ENCODE measurements at regions not wholly inside any gene's neighbourhood (a gene's known extent, or its start where the extent isn't known, plus 50 kb on each side); places are given as distances from the start of the nearest gene placed in this dataset.
A peak's percentile ranks its signal among the peaks of the same experiment; 100 is the strongest.
"Not testable (repeated sequence)": the region's sequence is repeated elsewhere in the genome, so short reads cannot be mapped to it uniquely, and the experiment has no call there.

DNA sequence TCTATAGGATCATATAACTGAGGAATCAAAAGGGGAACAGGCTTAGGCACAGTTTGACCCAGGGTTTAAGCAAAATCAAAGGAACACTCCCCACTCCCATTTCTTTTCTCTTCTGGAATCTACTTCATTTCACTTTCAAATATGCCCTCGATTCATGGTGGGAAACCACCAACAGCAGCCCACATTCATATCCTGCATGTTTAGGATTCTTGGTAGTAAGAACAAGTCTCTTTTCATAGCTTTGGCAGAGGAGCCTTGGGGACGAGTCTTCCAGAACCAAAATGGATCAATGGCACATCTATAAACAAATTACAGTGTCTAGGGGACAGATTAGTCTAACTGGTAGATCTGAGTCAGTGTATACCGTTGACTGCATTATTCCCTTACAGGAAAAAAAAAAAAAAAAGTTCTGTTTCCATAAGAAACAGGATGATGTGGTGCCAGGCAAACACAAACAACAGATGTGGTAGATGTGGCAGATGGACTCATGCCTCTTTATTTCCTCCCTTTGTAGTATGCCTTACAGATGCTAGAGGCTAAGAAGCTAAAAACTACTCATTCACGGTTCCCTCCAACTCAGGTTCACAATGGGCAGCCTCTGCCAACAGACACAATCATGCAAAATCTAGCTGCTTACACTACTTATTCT lies 578.3 kb upstream of the ADAMTS9 start:
- H3K9me3 ChIP-seq (ENCODE audit: low read depth), result no peaks in the 10 kb centered on the region
- H3K36me3 ChIP-seq, result no peaks in the 10 kb centered on the region
- TF ChIP-seq, protein P1, sequence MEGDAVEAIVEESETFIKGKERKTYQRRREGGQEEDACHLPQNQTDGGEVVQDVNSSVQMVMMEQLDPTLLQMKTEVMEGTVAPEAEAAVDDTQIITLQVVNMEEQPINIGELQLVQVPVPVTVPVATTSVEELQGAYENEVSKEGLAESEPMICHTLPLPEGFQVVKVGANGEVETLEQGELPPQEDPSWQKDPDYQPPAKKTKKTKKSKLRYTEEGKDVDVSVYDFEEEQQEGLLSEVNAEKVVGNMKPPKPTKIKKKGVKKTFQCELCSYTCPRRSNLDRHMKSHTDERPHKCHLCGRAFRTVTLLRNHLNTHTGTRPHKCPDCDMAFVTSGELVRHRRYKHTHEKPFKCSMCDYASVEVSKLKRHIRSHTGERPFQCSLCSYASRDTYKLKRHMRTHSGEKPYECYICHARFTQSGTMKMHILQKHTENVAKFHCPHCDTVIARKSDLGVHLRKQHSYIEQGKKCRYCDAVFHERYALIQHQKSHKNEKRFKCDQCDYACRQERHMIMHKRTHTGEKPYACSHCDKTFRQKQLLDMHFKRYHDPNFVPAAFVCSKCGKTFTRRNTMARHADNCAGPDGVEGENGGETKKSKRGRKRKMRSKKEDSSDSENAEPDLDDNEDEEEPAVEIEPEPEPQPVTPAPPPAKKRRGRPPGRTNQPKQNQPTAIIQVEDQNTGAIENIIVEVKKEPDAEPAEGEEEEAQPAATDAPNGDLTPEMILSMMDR (IDR thresholded peaks at IDR 0.05; ENCODE audit: low read depth, low read length), result no peak
- H3K27ac ChIP-seq, result no peak overlapping the region
- DNase-seq (ENCODE audit: low read depth in 1 of 2, low spot score in 1 of 2), result no peak
- H3K4me3 ChIP-seq, result no peak overlapping the region
- H3K27me3 ChIP-seq, result no peaks in the 10 kb centered on the region
- no peaks in the 10 kb centered on the region for H3K4me1 ChIP-seq (ENCODE audit: low read depth)

DNA sequence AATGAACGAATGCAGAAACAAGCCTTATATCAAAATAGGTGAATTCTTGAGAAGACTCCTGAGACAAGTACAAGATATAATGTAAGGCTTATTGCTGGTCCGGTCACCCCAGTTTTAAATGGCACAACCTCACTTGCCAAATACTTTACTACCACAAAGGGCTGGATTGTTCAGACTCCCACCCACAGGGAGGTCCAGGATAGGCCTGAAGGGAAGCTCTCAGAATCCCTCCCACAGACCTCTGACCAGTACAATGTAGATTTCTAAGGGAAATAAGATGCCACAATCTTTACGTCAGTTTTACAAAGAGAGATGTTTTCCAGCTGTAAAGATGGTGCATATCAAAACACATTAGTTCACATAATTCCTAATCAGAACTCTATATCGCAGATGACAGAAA lies 577.7 kb upstream of the ADAMTS9 start:
- Histone ChIP-seq H3K27ac (no peak overlapping the region), H3K27me3 (no peaks in the 10 kb centered on the region), H3K36me3 (no peaks in the 10 kb centered on the region), H3K4me1 (ENCODE audit: low read depth) (no peaks in the 10 kb centered on the region), H3K4me3 (no peak overlapping the region), H3K9me3 (ENCODE audit: low read depth) (no peaks in the 10 kb centered on the region)
- DNase-seq (ENCODE audit: low read depth in 1 of 2, low spot score in 1 of 2), result peak in 1 of 2 donors; percentile 4
- TF ChIP-seq, protein P1 (IDR thresholded peaks at IDR 0.05; ENCODE audit: low read depth, low read length), result no peak

DNA sequence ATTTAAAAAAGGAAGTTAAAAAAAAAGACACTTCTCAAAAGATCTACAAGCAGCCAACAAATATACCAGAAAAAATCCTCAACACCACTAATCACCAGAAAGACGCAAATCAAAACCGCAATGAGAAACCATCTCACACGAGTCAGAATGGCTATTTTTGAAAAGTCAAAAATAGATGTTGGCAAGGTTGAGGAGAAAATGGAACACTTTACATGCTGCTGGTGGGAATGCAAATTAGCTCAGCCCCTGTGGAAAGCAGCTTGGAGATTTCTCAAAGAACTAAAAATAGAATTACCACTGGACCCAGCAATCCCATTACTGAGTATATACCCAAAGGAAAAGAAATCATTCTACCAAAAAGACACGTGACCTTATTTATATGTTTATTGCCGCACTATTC lies 574.7 kb upstream of the ADAMTS9 start:
- H3K4me3 ChIP-seq, result no peak overlapping the region
- H3K36me3 ChIP-seq, result no peaks in the 10 kb centered on the region
- TF ChIP-seq, protein P1 (IDR thresholded peaks at IDR 0.05; ENCODE audit: low read depth, low read length), result no peak
- H3K27me3 ChIP-seq, result no peaks in the 10 kb centered on the region
- H3K27ac ChIP-seq, result no peak overlapping the region
- H3K9me3 ChIP-seq (ENCODE audit: low read depth), result no peaks in the 10 kb centered on the region
- no peaks in the 10 kb centered on the region for H3K4me1 ChIP-seq (ENCODE audit: low read depth)
- peak in 1 of 2 donors; percentile 16 for DNase-seq (ENCODE audit: low read depth in 1 of 2, low spot score in 1 of 2)

DNA sequence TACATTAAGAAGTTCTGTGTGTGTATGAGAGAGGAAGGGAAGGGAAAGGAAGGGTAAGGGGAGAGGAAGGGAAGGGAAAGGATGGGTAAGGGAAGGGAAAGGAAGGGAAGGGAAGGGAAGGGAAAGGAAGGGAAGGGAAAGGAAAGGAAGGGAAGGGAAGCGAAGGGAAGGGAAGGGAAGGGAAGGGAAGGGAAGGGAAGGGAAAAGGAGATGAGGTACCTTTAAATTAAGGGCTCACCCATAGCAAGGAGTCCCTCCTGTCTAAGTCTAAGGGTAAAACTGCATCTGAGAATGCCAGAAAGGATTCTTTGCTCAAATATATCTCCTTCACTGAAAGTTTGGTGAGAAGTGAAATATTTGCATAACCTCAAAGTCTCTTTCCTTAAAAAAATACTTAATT lies 572.1 kb upstream of the ADAMTS9 start:
- Histone ChIP-seq H3K36me3 (no peaks in the 10 kb centered on the region), H3K4me1 (ENCODE audit: low read depth) (no peaks in the 10 kb centered on the region), H3K4me3 (no peak overlapping the region), H3K27me3 (no peaks in the 10 kb centered on the region), H3K9me3 (ENCODE audit: low read depth) (no peaks in the 10 kb centered on the region), H3K27ac (no peak overlapping the region)
- TF ChIP-seq, protein P1 (IDR thresholded peaks at IDR 0.05; ENCODE audit: low read depth, low read length), result no peak
- no peak for DNase-seq (ENCODE audit: low read depth in 1 of 2, low spot score in 1 of 2)

DNA sequence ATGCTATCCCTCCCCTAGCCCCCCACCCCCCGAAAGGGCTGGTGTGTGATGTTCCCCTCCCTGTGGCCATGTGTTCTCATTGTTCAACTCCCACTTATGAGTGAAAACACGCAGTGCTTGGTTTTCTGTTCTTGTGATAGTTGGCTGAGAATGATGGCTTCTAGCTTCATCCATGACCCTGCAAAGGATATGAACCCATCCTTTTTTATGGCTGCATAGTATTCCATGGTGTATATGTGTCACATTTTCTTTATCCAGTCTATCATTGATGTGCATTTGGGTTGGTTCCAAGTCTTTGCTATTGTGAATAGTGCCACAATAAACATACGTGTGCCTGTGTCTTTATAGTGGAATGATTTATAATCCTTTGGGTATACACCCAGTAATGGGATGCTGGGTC lies 565.1 kb upstream of the ADAMTS9 start:
- H3K4me1 ChIP-seq (ENCODE audit: low read depth); H3K9me3 ChIP-seq (ENCODE audit: low read depth); H3K27ac ChIP-seq; DNase-seq (ENCODE audit: low read depth in 1 of 2, low spot score in 1 of 2); H3K36me3 ChIP-seq; H3K27me3 ChIP-seq; H3K4me3 ChIP-seq: not testable (repeated sequence)

DNA sequence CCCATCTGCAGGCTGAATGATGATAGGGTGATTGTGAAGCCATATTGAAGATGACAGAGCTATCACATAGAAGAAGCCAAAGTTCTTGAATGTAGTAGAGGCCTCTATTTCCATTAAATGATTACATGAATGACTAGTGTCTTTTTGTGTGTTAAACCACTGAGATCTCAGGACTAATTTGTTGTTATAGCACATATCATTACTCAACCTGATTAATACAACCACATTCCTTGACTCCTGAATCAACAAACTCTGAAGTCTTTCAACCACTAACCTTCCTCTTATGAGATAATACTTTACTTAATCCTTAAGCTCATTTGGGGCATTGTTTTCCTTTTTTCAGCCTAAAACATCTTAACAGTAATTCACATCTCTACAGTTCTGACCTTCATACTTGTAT lies 564.5 kb upstream of the ADAMTS9 start:
- H3K27ac ChIP-seq, result no peak overlapping the region

More for the DNA sequence above, 564.5 kb upstream of the ADAMTS9 start:
- Histone ChIP-seq H3K4me1 (ENCODE audit: low read depth) (no peaks in the 10 kb centered on the region), H3K9me3 (ENCODE audit: low read depth) (no peaks in the 10 kb centered on the region), H3K36me3 (no peaks in the 10 kb centered on the region), H3K4me3 (no peak overlapping the region), H3K27me3 (no peaks in the 10 kb centered on the region)
- TF ChIP-seq, protein P1 (IDR thresholded peaks at IDR 0.05; ENCODE audit: low read depth, low read length), result no peak
- no peak for DNase-seq (ENCODE audit: low read depth in 1 of 2, low spot score in 1 of 2)
